Amygdala (tissue), 56 donors: ENCODE measurements at regions not wholly inside any gene's neighbourhood (a gene's known extent, or its start where the extent isn't known, plus 50 kb on each side); places are given as distances from the start of the nearest gene placed in this dataset.
A peak's percentile ranks its signal among the peaks of the same experiment; 100 is the strongest.
"Not testable (repeated sequence)": the region's sequence is repeated elsewhere in the genome, so short reads cannot be mapped to it uniquely, and the experiment has no call there.

ENCODE experiments used
- DNase-seq, 56 donors: peaks; one replicate each; lab custom pipeline; 2025; lab: John Stamatoyannopoulos, UW

- DNase-seq = no peak
Measured at GRCh38 chr18:42520138-42520537, 565.1 kb downstream of the PIK3C3 start.

- DNase-seq = peak in 1 of 56 donors; percentile 1
Measured at GRCh38 chr18:42525905-42526304, 570.9 kb downstream of the PIK3C3 start.

- no peak for DNase-seq
Measured at GRCh38 chr18:42527766-42528165, 572.7 kb downstream of the PIK3C3 start.

- DNase-seq = no peak
Measured at GRCh38 chr18:42530276-42530675, 575.2 kb downstream of the PIK3C3 start.

GRCh38 chr18:42532119-42532518 is 577.1 kb downstream of the PIK3C3 start:
- no peak for DNase-seq

- no peak for DNase-seq
Measured at GRCh38 chr18:42533009-42533575, 578.1 kb downstream of the PIK3C3 start.

GRCh38 chr18:42533616-42534015 is 578.6 kb downstream of the PIK3C3 start:
- no peak for DNase-seq

GRCh38 chr18:42534313-42534712 is 579.3 kb downstream of the PIK3C3 start:
- DNase-seq = no peak

GRCh38 chr18:42536442-42536841 is 579.0 kb downstream of the RIT2 start:
- no peak for DNase-seq

GRCh38 chr18:42537291-42537690 is 578.2 kb downstream of the RIT2 start:
- no peak for DNase-seq

- DNase-seq = no peak
Measured at GRCh38 chr18:42544901-42545300, 570.6 kb downstream of the RIT2 start.

GRCh38 chr18:42545825-42546224 is 569.7 kb downstream of the RIT2 start:
- DNase-seq = no peak

GRCh38 chr18:42548493-42548892 is 567.0 kb downstream of the RIT2 start:
- no peak for DNase-seq

GRCh38 chr18:42549596-42549995 is 565.9 kb downstream of the RIT2 start:
- no peak for DNase-seq

GRCh38 chr18:42552559-42552958 is 562.9 kb downstream of the RIT2 start:
- not testable (repeated sequence) for DNase-seq

GRCh38 chr18:42559069-42559690 is 556.3 kb downstream of the RIT2 start:
- no peak for DNase-seq

GRCh38 chr18:42561521-42561920 is 554.0 kb downstream of the RIT2 start:
- DNase-seq = no peak

- no peak for DNase-seq
Measured at GRCh38 chr18:42563995-42564394, 551.5 kb downstream of the RIT2 start.

- DNase-seq = peak in 17 of 56 donors; percentile 0 to 71 (median 12)
Measured at GRCh38 chr18:42564761-42565160, 550.7 kb downstream of the RIT2 start.

- DNase-seq = no peak
Measured at GRCh38 chr18:42568773-42569172, 546.7 kb downstream of the RIT2 start.

GRCh38 chr18:42574871-42575270 is 540.6 kb downstream of the RIT2 start:
- peak in 2 of 56 donors; percentile 11 to 17 for DNase-seq

GRCh38 chr18:42576124-42576523 is 539.4 kb downstream of the RIT2 start:
- DNase-seq = no peak

- no peak for DNase-seq
Measured at GRCh38 chr18:42578792-42579191, 536.7 kb downstream of the RIT2 start.
